Hepatocyte (in vitro differentiated cells): ENCODE measurements at regions not wholly inside any gene's neighbourhood (a gene's known extent, or its start where the extent isn't known, plus 50 kb on each side); places are given as distances from the start of the nearest gene placed in this dataset.

Experiments used
- DNase-seq: peaks from one replicate; pipeline ENCODE4 v3.0.0-alpha.2; 2016; ENCODE audit warnings: low spot score
- H2AFZ ChIP-seq: fragments of 200-600 bp; sonication (generic); 2 replicates; pipeline ENCODE4 v1.6.0; 2016; ENCODE audit warnings: antibody characterized with exemption, mild to moderate bottlenecking
- H3K27ac ChIP-seq: fragments of 200-600 bp; sonication (generic); 2 replicates; pipeline ENCODE4 v1.5.1; 2016; ENCODE audit warnings: mild to moderate bottlenecking
- H3K27me3 ChIP-seq: fragments of 200-600 bp; sonication (generic); 2 replicates; pipeline ENCODE4 v1.6.1; 2016
- H3K36me3 ChIP-seq: fragments of 200-600 bp; sonication (generic); replicated peaks from 2 replicates; pipeline ENCODE4 v1.5.1; 2016; ENCODE audit warnings: low read depth; ENCODE audit not compliant: insufficient read depth
- H3K4me1 ChIP-seq: fragments of 200-600 bp; sonication (generic); 2 replicates; pipeline ENCODE4 v1.5.1; 2016; ENCODE audit warnings: mild to moderate bottlenecking, moderate library complexity; ENCODE audit not compliant: insufficient read depth
- H3K4me2 ChIP-seq: fragments of 200-600 bp; sonication (generic); 2 replicates; pipeline ENCODE4 v1.6.0; 2016
- H3K4me3 ChIP-seq: fragments of 200-600 bp; sonication (generic); 2 replicates; pipeline ENCODE4 v1.5.1; 2016; ENCODE audit warnings: mild to moderate bottlenecking
- H3K79me2 ChIP-seq: fragments of 200-600 bp; sonication (generic); 2 replicates; pipeline ENCODE4 v1.6.0; 2017; ENCODE audit warnings: mild to moderate bottlenecking
- H3K9me2 ChIP-seq: fragments of 200-600 bp; sonication (generic); replicated peaks from 2 replicates; pipeline ENCODE4 v1.6.0; 2017; ENCODE audit warnings: mild to moderate bottlenecking; ENCODE audit not compliant: insufficient read depth
- H3K9me3 ChIP-seq: fragments of 200-600 bp; sonication (generic); 2 replicates; pipeline ENCODE4 v1.5.1; 2016; ENCODE audit warnings: low read depth, mild to moderate bottlenecking
- H4K20me1 ChIP-seq: fragments of 200-600 bp; sonication (generic); 2 replicates; pipeline ENCODE4 v1.6.0; 2016; ENCODE audit warnings: mild to moderate bottlenecking; ENCODE audit not compliant: insufficient read depth, poor library complexity, severe bottlenecking
- CTCF ChIP-seq: fragments of 200-600 bp; sonication (generic); IDR thresholded peaks from 2 replicates; pipeline ENCODE4 v1.5.1; 2016; ENCODE audit warnings: antibody characterized with exemption, mild to moderate bottlenecking; ENCODE audit not compliant: poor library complexity
- EZH2 ChIP-seq: fragments of 200-600 bp; sonication (generic); IDR thresholded peaks from 2 replicates; pipeline ENCODE4 v1.6.1; 2016; ENCODE audit warnings: antibody characterized with exemption, mild to moderate bottlenecking, borderline replicate concordance
- EZH2phosphoT487 ChIP-seq: fragments of 200-600 bp; sonication (generic); IDR thresholded peaks from one replicate; pipeline ENCODE4 v1.6.1; 2018; ENCODE audit warnings: antibody characterized with exemption, mild to moderate bottlenecking, low read depth, moderate library complexity; ENCODE audit not compliant: unreplicated experiment, severe bottlenecking
- WGBS: methylation state at CpG from one replicate; pipeline ENCODE4 v1.1.6; 2016; ENCODE audit warnings: low lambda C conversion rate; ENCODE audit errors: missing lambda C conversion rate; 5-methylcytosine and 5-hydroxymethylcytosine counted together

DNA sequence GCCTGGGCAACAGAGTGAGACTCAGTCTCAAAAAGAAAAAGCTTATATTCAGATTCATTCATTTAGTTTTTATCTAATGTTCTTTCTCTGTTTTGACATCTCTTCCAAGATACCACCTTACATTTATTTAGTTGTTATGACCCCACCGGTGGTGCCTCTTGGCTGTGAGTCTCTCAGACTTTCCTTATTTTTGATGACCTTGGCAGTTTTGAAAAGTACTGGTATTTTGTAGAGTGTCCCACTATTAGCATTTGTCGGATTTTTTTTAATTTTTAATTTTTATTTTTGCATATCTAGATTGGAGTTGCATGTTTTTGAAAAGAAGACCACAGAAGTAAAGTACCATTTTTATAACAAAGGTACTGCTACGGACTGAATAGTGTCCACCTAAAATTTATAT, 351.7 kb upstream of the KYNU start:
- TF ChIP-seq EZH2phosphoT487 (no peak), CTCF (no peak), EZH2 (no peak)
- 89% methylated on average over 3 of the region's 3 CpGs for WGBS
- no peak overlapping the region for H2AFZ ChIP-seq
- H3K4me1 ChIP-seq, result no peaks in the 10 kb centered on the region
- no peak overlapping the region for H3K27ac ChIP-seq
- no peak overlapping the region for H3K4me3 ChIP-seq
- H3K4me2 ChIP-seq, result no peak overlapping the region
- H3K9me3 ChIP-seq, result no peaks in the 10 kb centered on the region
- H4K20me1 ChIP-seq, result no peaks in the 10 kb centered on the region
- no peaks in the 10 kb centered on the region for H3K36me3 ChIP-seq
- no peaks in the 10 kb centered on the region for H3K79me2 ChIP-seq
- no peaks in the 10 kb centered on the region for H3K9me2 ChIP-seq
- no peak for DNase-seq
- no peaks in the 10 kb centered on the region for H3K27me3 ChIP-seq

- Histone ChIP-seq H3K9me3 (no peaks in the 10 kb centered on the region), H3K27ac (no peak overlapping the region), H3K4me1 (no peaks in the 10 kb centered on the region), H3K27me3 (no peaks in the 10 kb centered on the region), H4K20me1 (no peaks in the 10 kb centered on the region), H3K36me3 (no peaks in the 10 kb centered on the region), H3K4me3 (no peak overlapping the region), H2AFZ (no peak overlapping the region), H3K79me2 (no peaks in the 10 kb centered on the region), H3K4me2 (no peak overlapping the region), H3K9me2 (no peaks in the 10 kb centered on the region)
- no peak for TF ChIP-seq CTCF
- TF ChIP-seq EZH2phosphoT487, result no peak
- no peak for TF ChIP-seq EZH2
- no peak for DNase-seq
- WGBS, result 69% methylated on average over 3 of the region's 3 CpGs
Observed at GRCh38 chr2:142521492-142521891, 356.0 kb upstream of the KYNU start.

DNA sequence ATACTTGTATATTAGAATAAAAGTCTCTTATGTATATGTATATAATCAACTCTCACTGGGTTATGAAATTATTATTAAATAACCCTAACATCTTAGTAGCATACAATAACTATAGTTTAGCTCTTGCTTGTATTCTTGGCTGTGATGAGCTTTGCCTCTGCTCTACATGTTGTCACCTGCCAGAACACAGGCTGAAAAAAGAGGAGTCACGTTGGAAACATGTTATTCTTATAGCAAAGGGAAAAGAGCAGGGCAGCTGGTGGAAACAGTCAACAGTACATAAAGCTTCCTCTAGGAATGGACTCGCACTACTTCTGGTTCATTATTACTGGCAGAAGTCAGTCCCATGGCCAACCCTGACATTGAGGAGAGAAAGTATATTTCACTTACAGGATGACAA, 362.0 kb upstream of the KYNU start:
- H3K36me3 ChIP-seq, result no peaks in the 10 kb centered on the region
- WGBS, result 77% methylated on average over 2 of the region's 2 CpGs
- H4K20me1 ChIP-seq, result no peaks in the 10 kb centered on the region
- H3K27me3 ChIP-seq, result no peaks in the 10 kb centered on the region
- no peak overlapping the region for H3K27ac ChIP-seq
- H3K4me2 ChIP-seq, result no peak overlapping the region
- no peak overlapping the region for H2AFZ ChIP-seq
- H3K79me2 ChIP-seq, result no peaks in the 10 kb centered on the region
- no peaks in the 10 kb centered on the region for H3K4me1 ChIP-seq
- H3K9me3 ChIP-seq, result no peaks in the 10 kb centered on the region
- H3K4me3 ChIP-seq, result no peak overlapping the region
- H3K9me2 ChIP-seq, result no peaks in the 10 kb centered on the region
- no peak for TF ChIP-seq EZH2
- TF ChIP-seq CTCF, result no peak
- DNase-seq, result no peak

- Histone ChIP-seq H3K27me3 (no peaks in the 10 kb centered on the region), H2AFZ (no peak overlapping the region), H3K4me3 (no peak overlapping the region), H3K4me1 (no peaks in the 10 kb centered on the region), H4K20me1 (no peaks in the 10 kb centered on the region), H3K9me2 (no peaks in the 10 kb centered on the region), H3K27ac (no peak overlapping the region), H3K9me3 (no peaks in the 10 kb centered on the region), H3K36me3 (no peaks in the 10 kb centered on the region), H3K4me2 (no peak overlapping the region), H3K79me2 (no peaks in the 10 kb centered on the region)
- TF ChIP-seq CTCF (no peak), EZH2phosphoT487 (no peak), EZH2 (no peak)
- no peak for DNase-seq
- 79% methylated on average over 3 of the region's 3 CpGs for WGBS
Observed at GRCh38 chr2:142509401-142509800, 368.1 kb upstream of the KYNU start.
